ENCODE measurements at regions not wholly inside any gene's neighbourhood (a gene's known extent, or its start where the extent isn't known, plus 50 kb on each side); places are given as distances from the start of the nearest gene placed in this dataset.

- WGBS, result 96% methylated on average over 1 of the region's 1 CpG
- DNase-seq (ENCODE audit: low spot score), result no peak
Measured at GRCh38 chr1:79648126-79648525, 641.6 kb upstream of the ADGRL4 start.

GRCh38 chr1:79646880-79647279, 640.4 kb upstream of the ADGRL4 start:
- H3K36me3 ChIP-seq (ENCODE audit: control insufficient read depth in 4 of 4, insufficient read depth in 3 of 4, low read depth in 1 of 4, low read length in 3 of 4), result no peaks in the 10 kb centered on the region
- no peak overlapping the region for H3K9ac ChIP-seq (ENCODE audit: low read depth in 1 of 2, low read length in 2 of 2)
- no peak overlapping the region for H3K27ac ChIP-seq (ENCODE audit: low read depth in 1 of 2, low read length in 2 of 2)
- H3K4me1 ChIP-seq (ENCODE audit: control insufficient read depth in 4 of 4, insufficient read depth in 4 of 4, low read length in 3 of 4), result no peaks in the 10 kb centered on the region
- H3K27me3 ChIP-seq (ENCODE audit: control insufficient read depth in 4 of 4, insufficient read depth in 4 of 4, low read length in 3 of 4), result no peaks in the 10 kb centered on the region
- no peak overlapping the region for H3K4me3 ChIP-seq (ENCODE audit: low read depth in 1 of 3, low read length in 3 of 3)
- 75% methylated on average over 3 of the region's 3 CpGs for WGBS
- no peak for DNase-seq (ENCODE audit: low spot score)
- no peaks in the 10 kb centered on the region for H3K9me3 ChIP-seq (ENCODE audit: control insufficient read depth in 4 of 4, low read length in 3 of 4)
- TF ChIP-seq HNF4G (IDR thresholded peaks at IDR 0.05), result no peak
- TF ChIP-seq TAF1 (conservative IDR thresholded peaks at IDR 0.05), result no peak
- no peak for TF ChIP-seq JUND (IDR thresholded peaks at IDR 0.05)
- TF ChIP-seq MAX (IDR thresholded peaks at IDR 0.05), result no peak
- TF ChIP-seq RXRA (IDR thresholded peaks at IDR 0.05), result no peak
- no peak for TF ChIP-seq FOXA2 (IDR thresholded peaks at IDR 0.05)
- TF ChIP-seq YY1 (IDR thresholded peaks at IDR 0.05), result no peak
- TF ChIP-seq HNF4A (conservative IDR thresholded peaks at IDR 0.05), result no peak
- no peak for TF ChIP-seq SP1 (IDR thresholded peaks at IDR 0.05)
- no peak for TF ChIP-seq RAD21 (IDR thresholded peaks at IDR 0.05)
- no peak for TF ChIP-seq GABPA (IDR thresholded peaks at IDR 0.05 in 1 of 2, conservative IDR thresholded peaks at IDR 0.05 in 1 of 2)
- no peak for TF ChIP-seq EGR1 (IDR thresholded peaks at IDR 0.05; ENCODE audit: low read depth in 2 of 2)
- TF ChIP-seq REST (IDR thresholded peaks at IDR 0.05), result no peak

More at GRCh38 chr1:79648126-79648525, 641.6 kb upstream of the ADGRL4 start:
- H3K9ac ChIP-seq (ENCODE audit: low read depth in 1 of 2, low read length in 2 of 2), result no peak overlapping the region
- no peaks in the 10 kb centered on the region for H3K4me1 ChIP-seq (ENCODE audit: control insufficient read depth in 4 of 4, insufficient read depth in 4 of 4, low read length in 3 of 4)
- H3K4me3 ChIP-seq (ENCODE audit: low read depth in 1 of 3, low read length in 3 of 3), result no peak overlapping the region
- no peak for TF ChIP-seq JUND (IDR thresholded peaks at IDR 0.05)
- TF ChIP-seq YY1 (IDR thresholded peaks at IDR 0.05), result no peak
- TF ChIP-seq HNF4G (IDR thresholded peaks at IDR 0.05), result no peak
- TF ChIP-seq ZBTB33 (IDR thresholded peaks at IDR 0.05), result no peak
- TF ChIP-seq RAD21 (IDR thresholded peaks at IDR 0.05), result no peak
- TF ChIP-seq SP1 (IDR thresholded peaks at IDR 0.05), result no peak
- no peak for TF ChIP-seq RXRA (IDR thresholded peaks at IDR 0.05)
- TF ChIP-seq FOXA2 (IDR thresholded peaks at IDR 0.05), result no peak
- no peak for TF ChIP-seq GABPA (IDR thresholded peaks at IDR 0.05 in 1 of 2, conservative IDR thresholded peaks at IDR 0.05 in 1 of 2)
- no peak for TF ChIP-seq EGR1 (IDR thresholded peaks at IDR 0.05; ENCODE audit: low read depth in 2 of 2)
- no peak for TF ChIP-seq CTCF (IDR thresholded peaks at IDR 0.05; ENCODE audit: low read depth, low read length, missing input control)
- no peak for TF ChIP-seq FOXA1 (IDR thresholded peaks at IDR 0.05)
- no peak for TF ChIP-seq TAF1 (conservative IDR thresholded peaks at IDR 0.05)
- TF ChIP-seq MAX (IDR thresholded peaks at IDR 0.05), result no peak
- no peaks in the 10 kb centered on the region for H3K9me3 ChIP-seq (ENCODE audit: control insufficient read depth in 4 of 4, low read length in 3 of 4)
- no peaks in the 10 kb centered on the region for H3K36me3 ChIP-seq (ENCODE audit: control insufficient read depth in 4 of 4, insufficient read depth in 3 of 4, low read depth in 1 of 4, low read length in 3 of 4)
- H3K27me3 ChIP-seq (ENCODE audit: control insufficient read depth in 4 of 4, insufficient read depth in 4 of 4, low read length in 3 of 4), result no peaks in the 10 kb centered on the region
- no peak overlapping the region for H3K27ac ChIP-seq (ENCODE audit: low read depth in 1 of 2, low read length in 2 of 2)

All from liver (tissue), 8 donors.